ENCODE measurements at regions not wholly inside any gene's neighbourhood (a gene's known extent, or its start where the extent isn't known, plus 50 kb on each side); places are given as distances from the start of the nearest gene placed in this dataset.

DNA sequence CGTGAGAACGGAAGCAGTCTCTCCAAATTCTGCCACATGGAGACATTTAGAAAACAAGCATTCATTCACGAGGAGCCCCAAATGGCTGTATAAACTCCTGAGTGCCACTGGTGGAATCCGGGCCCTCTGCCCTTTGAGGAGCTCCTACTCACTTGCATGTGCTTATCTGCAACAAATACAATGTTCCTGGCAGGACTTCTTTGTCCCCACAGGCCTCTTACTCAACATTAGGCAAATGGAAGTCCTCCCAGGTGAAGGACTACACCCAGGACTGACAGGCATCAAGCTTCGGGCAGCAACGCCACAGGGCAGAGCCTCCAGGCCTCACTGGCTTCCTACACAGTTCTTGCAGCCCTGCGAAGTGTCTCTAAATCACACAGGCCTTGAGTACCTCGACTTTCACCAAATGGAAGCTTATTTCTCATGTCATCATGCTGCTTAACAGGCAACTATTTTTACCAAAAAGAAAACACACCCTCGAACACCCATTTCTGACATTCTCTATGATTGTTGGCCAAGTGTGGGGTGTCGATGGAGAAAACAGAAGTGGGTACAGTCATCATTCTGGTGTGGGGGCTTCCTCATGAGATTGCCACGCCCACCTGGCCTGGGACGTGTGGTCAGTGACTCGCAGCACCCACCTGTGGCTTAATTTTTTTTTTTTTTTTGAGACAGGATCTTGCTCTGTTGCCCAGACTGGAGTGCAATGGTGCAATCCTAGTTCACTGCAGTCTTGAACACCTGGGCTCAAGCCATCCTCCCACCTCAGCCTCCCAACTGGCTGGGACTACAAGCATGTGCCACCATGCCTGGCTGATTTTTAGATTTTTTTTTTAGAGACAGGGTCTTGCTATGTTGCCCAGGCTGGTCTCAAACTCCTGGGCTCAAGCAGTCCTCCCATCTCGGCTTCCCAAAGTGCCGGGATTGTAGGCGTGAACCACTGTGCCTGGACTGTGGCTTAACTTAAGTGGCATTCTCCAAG is 186.8 kb upstream of the GLI2 start:
- no peaks in the 10 kb centered on the region for H3K9me3 ChIP-seq (ENCODE audit: control insufficient read depth in 2 of 3, insufficient read depth in 1 of 3, low read length in 3 of 3)
- no peak overlapping the region for H3K27ac ChIP-seq (ENCODE audit: low read depth in 2 of 2, low read length in 2 of 2)
- H3K27me3 ChIP-seq (ENCODE audit: control insufficient read depth, insufficient read depth, low read length), result peaks cover 25% of the 10 kb centered on the region
- no peak overlapping the region for H3K4me3 ChIP-seq (ENCODE audit: low read length in 3 of 3)
- intact Hi-C loops (cut with DNase I), result no loop called here
- DNase-seq, result no peak
- FAIRE-seq, result no peak
- TF ChIP-seq, protein P1, sequence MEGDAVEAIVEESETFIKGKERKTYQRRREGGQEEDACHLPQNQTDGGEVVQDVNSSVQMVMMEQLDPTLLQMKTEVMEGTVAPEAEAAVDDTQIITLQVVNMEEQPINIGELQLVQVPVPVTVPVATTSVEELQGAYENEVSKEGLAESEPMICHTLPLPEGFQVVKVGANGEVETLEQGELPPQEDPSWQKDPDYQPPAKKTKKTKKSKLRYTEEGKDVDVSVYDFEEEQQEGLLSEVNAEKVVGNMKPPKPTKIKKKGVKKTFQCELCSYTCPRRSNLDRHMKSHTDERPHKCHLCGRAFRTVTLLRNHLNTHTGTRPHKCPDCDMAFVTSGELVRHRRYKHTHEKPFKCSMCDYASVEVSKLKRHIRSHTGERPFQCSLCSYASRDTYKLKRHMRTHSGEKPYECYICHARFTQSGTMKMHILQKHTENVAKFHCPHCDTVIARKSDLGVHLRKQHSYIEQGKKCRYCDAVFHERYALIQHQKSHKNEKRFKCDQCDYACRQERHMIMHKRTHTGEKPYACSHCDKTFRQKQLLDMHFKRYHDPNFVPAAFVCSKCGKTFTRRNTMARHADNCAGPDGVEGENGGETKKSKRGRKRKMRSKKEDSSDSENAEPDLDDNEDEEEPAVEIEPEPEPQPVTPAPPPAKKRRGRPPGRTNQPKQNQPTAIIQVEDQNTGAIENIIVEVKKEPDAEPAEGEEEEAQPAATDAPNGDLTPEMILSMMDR (IDR thresholded peaks at IDR 0.05; ENCODE audit: borderline replicate concordance, extremely low read depth, insufficient read depth), result no peak
- peaks cover 5 to 16% (median 10%) of the 10 kb centered on the region in 3 donors for H3K4me1 ChIP-seq (ENCODE audit: control insufficient read depth in 2 of 3, insufficient read depth in 2 of 3, low read depth in 1 of 3, low read length in 3 of 3)
- H3K9ac ChIP-seq (ENCODE audit: low read length in 3 of 3), result no peak overlapping the region
- H3K36me3 ChIP-seq (ENCODE audit: control insufficient read depth in 2 of 3, insufficient read depth in 3 of 3, low read length in 3 of 3), result no peaks in the 10 kb centered on the region

DNA sequence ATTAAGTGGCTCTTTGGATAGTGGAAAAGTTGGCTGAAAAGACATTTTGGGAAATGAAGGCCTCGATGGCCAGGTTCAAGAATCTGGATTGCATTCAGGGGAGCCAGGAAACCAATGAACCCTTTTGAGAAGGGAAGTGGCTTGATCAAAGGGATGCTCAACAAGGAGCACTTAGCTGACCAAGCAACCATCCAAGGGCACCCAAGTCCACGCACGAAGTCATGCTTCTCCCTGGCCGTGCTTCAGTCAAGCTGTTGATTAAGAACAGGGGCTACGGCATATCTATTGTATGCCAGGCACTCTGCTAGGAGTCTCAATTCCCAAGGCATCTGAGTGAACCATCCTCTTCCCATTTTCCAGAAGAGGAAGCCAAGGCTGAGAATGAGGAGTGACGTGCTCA is 185.8 kb upstream of the GLI2 start:
- Histone ChIP-seq H3K4me1 (ENCODE audit: control insufficient read depth in 2 of 3, insufficient read depth in 2 of 3, low read depth in 1 of 3, low read length in 3 of 3) (peaks cover 5 to 16% (median 10%) of the 10 kb centered on the region in 3 donors), H3K36me3 (ENCODE audit: control insufficient read depth in 2 of 3, insufficient read depth in 3 of 3, low read length in 3 of 3) (no peaks in the 10 kb centered on the region), H3K9ac (ENCODE audit: low read length in 3 of 3) (no peak overlapping the region), H3K4me3 (ENCODE audit: low read length in 3 of 3) (no peak overlapping the region), H3K27me3 (ENCODE audit: control insufficient read depth, insufficient read depth, low read length) (peaks cover 29% of the 10 kb centered on the region), H3K9me3 (ENCODE audit: control insufficient read depth in 2 of 3, insufficient read depth in 1 of 3, low read length in 3 of 3) (no peaks in the 10 kb centered on the region), H3K27ac (ENCODE audit: low read depth in 2 of 2, low read length in 2 of 2) (no peak overlapping the region)
- no peak for DNase-seq
- intact Hi-C loops (cut with DNase I), result no loop called here
- TF ChIP-seq, protein P1 (IDR thresholded peaks at IDR 0.05; ENCODE audit: borderline replicate concordance, extremely low read depth, insufficient read depth), result no peak
- FAIRE-seq, result no peak

DNA sequence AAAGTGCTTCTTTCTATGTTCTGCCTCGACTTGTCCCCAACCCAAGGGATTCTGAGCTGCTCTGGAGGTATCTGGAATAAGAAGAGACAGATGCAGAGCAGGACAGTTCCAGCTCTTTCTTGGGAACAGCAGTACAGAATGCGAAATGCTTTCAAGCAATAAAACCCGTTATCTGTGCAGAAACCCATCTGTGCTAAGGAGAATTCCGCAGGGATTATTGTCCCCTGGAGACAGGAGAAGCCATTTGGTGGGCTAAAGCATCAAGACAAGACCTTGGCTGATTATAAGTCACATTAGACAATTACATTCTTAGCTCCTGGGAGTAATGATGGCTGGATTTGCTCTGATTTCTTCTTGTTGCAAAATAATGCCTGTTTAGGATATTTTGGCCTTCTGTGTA is 185.4 kb upstream of the GLI2 start:
- no peak for FAIRE-seq
- intact Hi-C loops (cut with DNase I), result no loop called here
- peaks cover 29% of the 10 kb centered on the region for H3K27me3 ChIP-seq (ENCODE audit: control insufficient read depth, insufficient read depth, low read length)
- no peak overlapping the region for H3K4me3 ChIP-seq (ENCODE audit: low read length in 3 of 3)
- DNase-seq, result no peak
- TF ChIP-seq, protein P1 (IDR thresholded peaks at IDR 0.05; ENCODE audit: borderline replicate concordance, extremely low read depth, insufficient read depth), result no peak
- H3K4me1 ChIP-seq (ENCODE audit: control insufficient read depth in 2 of 3, insufficient read depth in 2 of 3, low read depth in 1 of 3, low read length in 3 of 3), result peaks cover 5 to 16% (median 10%) of the 10 kb centered on the region in 3 donors
- H3K36me3 ChIP-seq (ENCODE audit: control insufficient read depth in 2 of 3, insufficient read depth in 3 of 3, low read length in 3 of 3), result no peaks in the 10 kb centered on the region
- H3K9me3 ChIP-seq (ENCODE audit: control insufficient read depth in 2 of 3, insufficient read depth in 1 of 3, low read length in 3 of 3), result no peaks in the 10 kb centered on the region
- H3K9ac ChIP-seq (ENCODE audit: low read length in 3 of 3), result no peak overlapping the region
- H3K27ac ChIP-seq (ENCODE audit: low read depth in 2 of 2, low read length in 2 of 2), result no peak overlapping the region

Data from kidney (tissue), 13 donors.